ENCODE measurements at regions not wholly inside any gene's neighbourhood (a gene's known extent, or its start where the extent isn't known, plus 50 kb on each side); places are given as distances from the start of the nearest gene placed in this dataset.

- TF ChIP-seq POLR2A (IDR thresholded peaks at IDR 0.05) (no peak), CTCF (IDR thresholded peaks at IDR 0.05) (no peak), POLR2AphosphoS5 (IDR thresholded peaks at IDR 0.05) (no peak)
- H3K4me3 ChIP-seq: no peak overlapping the region
- peaks cover 0 to under 1% of the 10 kb centered on the region in 2 donors for H3K9me3 ChIP-seq
- no peaks in the 10 kb centered on the region for H3K36me3 ChIP-seq
- no peaks in the 10 kb centered on the region for H3K4me1 ChIP-seq
- no peak overlapping the region for H3K27ac ChIP-seq
- DNase-seq (ENCODE audit: low spot score in 2 of 2): no peak
- H3K27me3 ChIP-seq: peaks cover 0 to 9% of the 10 kb centered on the region in 2 donors
- intact Hi-C loops (cut with DNase I; ENCODE audit: low total_unique reads): no loop called here
Measured at GRCh38 chr5:2996687-2997086, 245.2 kb upstream of the IRX2 start.

DNA sequence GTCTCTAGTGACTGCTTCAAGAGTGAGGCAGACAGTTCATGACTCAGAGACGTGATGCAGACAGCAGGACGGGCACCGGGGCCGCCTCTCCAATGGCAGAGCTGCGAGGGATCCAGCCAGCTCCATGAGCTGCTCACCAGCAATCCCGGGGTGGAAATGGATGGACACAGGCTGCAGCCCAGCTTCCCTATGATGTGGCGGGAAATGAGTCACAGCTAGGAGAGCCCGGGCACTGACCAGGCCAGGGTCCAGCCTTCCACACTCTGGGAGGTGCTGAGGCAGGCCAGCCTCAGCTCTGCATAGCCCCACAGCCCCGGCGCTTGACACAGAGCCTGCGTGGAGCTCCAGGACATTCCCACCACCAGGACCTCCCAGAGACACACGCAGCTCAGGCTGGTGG lies 244.8 kb upstream of the IRX2 start:
- intact Hi-C loops (cut with DNase I; ENCODE audit: low total_unique reads): no loop called here
- no peaks in the 10 kb centered on the region for H3K4me1 ChIP-seq
- no peak for TF ChIP-seq POLR2AphosphoS5 (IDR thresholded peaks at IDR 0.05)
- TF ChIP-seq POLR2A (IDR thresholded peaks at IDR 0.05): no peak
- TF ChIP-seq CTCF (IDR thresholded peaks at IDR 0.05): no peak
- no peak overlapping the region for H3K27ac ChIP-seq
- H3K9me3 ChIP-seq: no peaks in the 10 kb centered on the region
- DNase-seq (ENCODE audit: low spot score in 2 of 2): no peak
- no peaks in the 10 kb centered on the region for H3K36me3 ChIP-seq
- no peak overlapping the region for H3K4me3 ChIP-seq
- H3K27me3 ChIP-seq: peaks cover 0 to 9% of the 10 kb centered on the region in 2 donors

DNA sequence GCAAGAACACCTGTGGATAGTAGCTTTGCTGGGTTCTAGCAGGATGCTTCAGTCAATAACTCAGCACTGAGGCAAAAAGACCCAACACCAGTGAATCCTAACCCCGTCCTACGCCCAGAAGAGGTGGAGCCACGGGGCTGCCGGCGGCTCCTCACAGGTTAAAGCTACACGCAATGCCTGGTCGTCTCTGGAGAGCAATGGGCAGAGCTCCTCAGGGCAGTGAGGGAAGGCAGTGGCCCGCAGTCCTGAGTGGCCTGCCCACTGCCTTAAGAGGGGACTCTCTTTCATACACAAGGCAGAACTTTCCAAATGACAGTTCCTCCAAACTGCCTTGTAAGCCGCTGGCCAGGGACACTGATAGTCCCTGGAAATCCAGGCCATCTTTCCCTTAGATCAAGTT lies 244.2 kb upstream of the IRX2 start:
- intact Hi-C loops (cut with DNase I; ENCODE audit: low total_unique reads): no loop called here
- H3K4me3 ChIP-seq: no peak overlapping the region
- TF ChIP-seq CTCF (IDR thresholded peaks at IDR 0.05) (no peak), POLR2A (IDR thresholded peaks at IDR 0.05) (no peak), POLR2AphosphoS5 (IDR thresholded peaks at IDR 0.05) (no peak)
- DNase-seq (ENCODE audit: low spot score in 2 of 2): no peak
- no peak overlapping the region for H3K27ac ChIP-seq
- H3K27me3 ChIP-seq: peaks cover 0 to 9% of the 10 kb centered on the region in 2 donors
- H3K36me3 ChIP-seq: no peaks in the 10 kb centered on the region
- H3K4me1 ChIP-seq: no peaks in the 10 kb centered on the region
- H3K9me3 ChIP-seq: no peaks in the 10 kb centered on the region

DNA sequence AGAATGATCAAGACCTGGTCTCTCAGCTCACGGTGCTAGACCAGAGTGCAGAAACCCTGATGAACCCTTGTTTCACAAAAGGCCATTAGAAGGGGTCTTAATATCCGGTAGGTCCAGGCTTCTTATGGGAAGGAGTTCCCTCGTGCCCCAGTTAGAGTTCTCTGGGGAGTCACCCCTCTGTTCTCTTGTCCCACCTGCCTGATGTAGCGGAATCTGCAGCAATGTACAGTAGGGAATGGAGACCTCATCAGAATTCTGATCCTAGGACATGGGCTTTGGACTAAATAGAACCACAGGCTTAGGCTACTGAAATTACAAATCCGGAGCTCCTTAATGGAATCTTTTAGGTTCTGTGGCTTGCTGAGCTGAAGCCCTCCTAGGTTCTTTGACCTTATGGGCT lies 243.6 kb upstream of the IRX2 start:
- no peak overlapping the region for H3K27ac ChIP-seq
- TF ChIP-seq CTCF (IDR thresholded peaks at IDR 0.05) (no peak), POLR2AphosphoS5 (IDR thresholded peaks at IDR 0.05) (no peak), POLR2A (IDR thresholded peaks at IDR 0.05) (no peak)
- intact Hi-C loops (cut with DNase I; ENCODE audit: low total_unique reads): no loop called here

GRCh38 chr5:2993771-2994170 lies 242.3 kb upstream of the IRX2 start:
- no peaks in the 10 kb centered on the region for H3K9me3 ChIP-seq
- H3K27ac ChIP-seq: no peak overlapping the region
- no peaks in the 10 kb centered on the region for H3K4me1 ChIP-seq
- no peak for TF ChIP-seq CTCF (IDR thresholded peaks at IDR 0.05)
- TF ChIP-seq POLR2AphosphoS5 (IDR thresholded peaks at IDR 0.05): no peak
- TF ChIP-seq POLR2A (IDR thresholded peaks at IDR 0.05): no peak
- peaks cover 0 to 6% of the 10 kb centered on the region in 2 donors for H3K27me3 ChIP-seq
- H3K4me3 ChIP-seq: no peak overlapping the region
- H3K36me3 ChIP-seq: no peaks in the 10 kb centered on the region
- DNase-seq (ENCODE audit: low spot score in 2 of 2): no peak
- intact Hi-C loops (cut with DNase I; ENCODE audit: low total_unique reads): no loop called here

More for the DNA sequence above, 243.6 kb upstream of the IRX2 start:
- no peak for DNase-seq (ENCODE audit: low spot score in 2 of 2)
- Histone ChIP-seq H3K4me1 (no peaks in the 10 kb centered on the region), H3K4me3 (no peak overlapping the region), H3K36me3 (no peaks in the 10 kb centered on the region), H3K27me3 (peaks cover 0 to 9% of the 10 kb centered on the region in 2 donors), H3K9me3 (no peaks in the 10 kb centered on the region)

All from breast epithelium (tissue), 4 donors.